ENCODE measurements at regions not wholly inside any gene's neighbourhood (a gene's known extent, or its start where the extent isn't known, plus 50 kb on each side); places are given as distances from the start of the nearest gene placed in this dataset.

DNA sequence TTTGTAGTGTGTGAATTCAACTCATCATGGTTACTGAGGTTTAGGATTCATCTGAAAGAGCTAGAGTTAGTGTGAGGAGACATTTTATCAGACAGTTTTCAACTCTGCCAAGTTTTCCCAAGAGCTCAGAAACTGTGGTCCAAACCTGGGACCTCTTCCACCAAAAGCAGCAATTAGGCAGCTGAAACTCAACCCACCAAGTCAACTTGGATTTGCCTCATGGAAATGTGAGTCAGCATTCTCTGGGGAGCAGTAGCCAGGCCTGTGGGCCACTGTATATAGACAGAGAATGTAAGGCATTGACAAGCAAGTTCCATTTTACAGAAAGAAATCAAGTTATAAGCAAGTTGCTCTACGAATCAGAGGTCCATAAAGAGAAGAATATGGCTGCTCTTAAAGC lies 178.8 kb upstream of the HDDC2 start:
- H3K79me1 ChIP-seq (ENCODE audit: low read depth, low read length) = no peaks in the 10 kb centered on the region
- no peaks in the 10 kb centered on the region for H3K36me3 ChIP-seq (ENCODE audit: control insufficient read depth in 2 of 4, insufficient read depth in 4 of 4, low read length in 3 of 4)
- peak overlapping the region; percentile 41 for H2BK120ac ChIP-seq (replicated peaks; ENCODE audit: low read depth, low read length)
- POLR2A ChIA-PET (ENCODE audit: partially characterized antibody) = interaction anchor here (0.6 to 1.2 kb wide), 2 partner anchors 23 to 304 kb away, joined by 3 read pairs; no protein-coding TSS in a partner anchor
- no peak overlapping the region for H4K91ac ChIP-seq (replicated peaks; ENCODE audit: insufficient read length, low read length)
- H3K4me1 ChIP-seq (replicated peaks in 1 of 4; ENCODE audit: control insufficient read depth in 3 of 4, insufficient read depth in 4 of 4, low read length in 3 of 4) = peaks cover 0 to 2% (median 0%) of the 10 kb centered on the region in 4 experiments; a peak in 2 of 7 replicates
- FAIRE-seq = no peak
- no peak overlapping the region for H4K5ac ChIP-seq (ENCODE audit: insufficient read length, low read depth, low read length)
- H3K14ac ChIP-seq (ENCODE audit: insufficient read length) = no peak overlapping the region
- no peak overlapping the region for H2BK20ac ChIP-seq (ENCODE audit: low read length)
- no peak overlapping the region for H3K9ac ChIP-seq (replicated peaks in 1 of 4; ENCODE audit: extremely low read depth in 1 of 4, low read depth in 3 of 4, low read length in 3 of 4)
- no peak overlapping the region for H3K23ac ChIP-seq (ENCODE audit: insufficient read length)
- H2BK5ac ChIP-seq (ENCODE audit: low read depth, low read length) = no peak overlapping the region
- no peak for TF ChIP-seq RXRA (IDR thresholded peaks at IDR 0.05; ENCODE audit: insufficient read depth, low read depth, low read length)
- no peak for TF ChIP-seq CREB1 (IDR thresholded peaks at IDR 0.05)
- no peak for TF ChIP-seq SAP30 (IDR thresholded peaks at IDR 0.05; ENCODE audit: insufficient read depth, insufficient replicate concordance, low read length)
- no peak for TF ChIP-seq TAF7 (optimal IDR thresholded peaks at IDR 0.05; ENCODE audit: borderline replicate concordance, low read depth, low read length)
- no peak for TF ChIP-seq BCL11A (IDR thresholded peaks at IDR 0.05; ENCODE audit: low read depth in 2 of 2, low read length in 2 of 2)
- no peak for TF ChIP-seq MAFK (IDR thresholded peaks at IDR 0.05; ENCODE audit: low read depth, low read length)
- TF ChIP-seq CHD2 (IDR thresholded peaks at IDR 0.05; ENCODE audit: low read length) = no peak
- no peak for TF ChIP-seq KDM4A (IDR thresholded peaks at IDR 0.05; ENCODE audit: low read depth, low read length, severe bottlenecking)
- no peak for TF ChIP-seq NANOG (IDR thresholded peaks at IDR 0.05; ENCODE audit: insufficient read depth, low read depth, low read length, poor library complexity, severe bottlenecking)
- TF ChIP-seq SP4 (IDR thresholded peaks at IDR 0.05; ENCODE audit: low read length) = no peak
- TF ChIP-seq, protein P1, sequence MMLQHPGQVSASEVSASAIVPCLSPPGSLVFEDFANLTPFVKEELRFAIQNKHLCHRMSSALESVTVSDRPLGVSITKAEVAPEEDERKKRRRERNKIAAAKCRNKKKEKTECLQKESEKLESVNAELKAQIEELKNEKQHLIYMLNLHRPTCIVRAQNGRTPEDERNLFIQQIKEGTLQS (IDR thresholded peaks at IDR 0.05; ENCODE audit: insufficient read depth, low read depth, low read length) = no peak
- TF ChIP-seq EZH2 (IDR thresholded peaks at IDR 0.05; ENCODE audit: low read depth, low read length, severe bottlenecking) = no peak
- TF ChIP-seq KDM5A (IDR thresholded peaks at IDR 0.05; ENCODE audit: low read length) = no peak
- TF ChIP-seq JUN (IDR thresholded peaks at IDR 0.05; ENCODE audit: low read depth, low read length) = no peak
- no peak overlapping the region for H3K4ac ChIP-seq (replicated peaks; ENCODE audit: insufficient read length, low read depth, low read length)
- no peak overlapping the region for H3K4me2 ChIP-seq (ENCODE audit: insufficient read depth in 1 of 2, low read depth in 2 of 2, low read length in 2 of 2)
- no peak for DNase-seq (ENCODE audit: low read depth in 1 of 2, low spot score in 2 of 2)
- WGBS, 2 experiments (ENCODE audit: extremely low coverage in 1 of 2, insufficient coverage in 1 of 2, insufficient read length in 1 of 2, insufficient replicate concordance in 2 of 2, low coverage in 1 of 2, low lambda C conversion rate in 2 of 2, missing lambda C conversion rate in 1 of 2) = 78% methylated on average over 1 of the region's 1 CpG; no CpG with 5 or more reads in 1 of the 2 experiments
- H3K18ac ChIP-seq (ENCODE audit: extremely low read depth, low read length) = no peak overlapping the region
- H2BK15ac ChIP-seq (ENCODE audit: low read length) = no peak overlapping the region
- H2AFZ ChIP-seq (ENCODE audit: low read length) = no peak overlapping the region
- no peak overlapping the region for H2BK12ac ChIP-seq (ENCODE audit: low read depth, low read length)
- H2AK5ac ChIP-seq (ENCODE audit: low read depth, low read length) = no peak overlapping the region
- H3K56ac ChIP-seq (replicated peaks; ENCODE audit: insufficient read length, low read depth, low read length) = no peak overlapping the region
- H3K27me3 ChIP-seq (replicated peaks in 1 of 4; ENCODE audit: control insufficient read depth in 3 of 4, extremely low read depth in 1 of 4, insufficient read depth in 3 of 4, low read length in 3 of 4) = no peaks in the 10 kb centered on the region
- CTCF ChIA-PET (ENCODE audit: partially characterized antibody) = interaction anchor here (0.8 to 2.0 kb wide), 4 partner anchors 34 to 366 kb away, joined by 3 to 10 read pairs (median 3); no protein-coding TSS in a partner anchor
- H3K23me2 ChIP-seq (ENCODE audit: low read depth, low read length) = no peaks in the 10 kb centered on the region; the same call in 1 of the 2 replicates
- H3K4me3 ChIP-seq (ENCODE audit: extremely low read depth in 1 of 4, insufficient read depth in 2 of 4, low read depth in 3 of 4, low read length in 4 of 4) = no peak overlapping the region
- H3K27ac ChIP-seq (ENCODE audit: low read depth, low read length) = no peak overlapping the region
- H3K79me2 ChIP-seq (ENCODE audit: control insufficient read depth in 1 of 2, insufficient read depth in 2 of 2, low read length in 2 of 2) = no peaks in the 10 kb centered on the region
- no peaks in the 10 kb centered on the region for H3K9me3 ChIP-seq (ENCODE audit: insufficient read depth in 2 of 2, low read depth in 1 of 2, low read length in 1 of 2)
- no peaks in the 10 kb centered on the region for H4K20me1 ChIP-seq (replicated peaks in 1 of 2; ENCODE audit: control insufficient read depth in 1 of 2, insufficient read depth in 2 of 2, low read length in 2 of 2)
- no peak overlapping the region for H4K8ac ChIP-seq (ENCODE audit: extremely low read depth, insufficient read depth, low read length)

Measured in H1 (cell line).